ENCODE measurements at regions not wholly inside any gene's neighbourhood (a gene's known extent, or its start where the extent isn't known, plus 50 kb on each side); places are given as distances from the start of the nearest gene placed in this dataset.

DNA sequence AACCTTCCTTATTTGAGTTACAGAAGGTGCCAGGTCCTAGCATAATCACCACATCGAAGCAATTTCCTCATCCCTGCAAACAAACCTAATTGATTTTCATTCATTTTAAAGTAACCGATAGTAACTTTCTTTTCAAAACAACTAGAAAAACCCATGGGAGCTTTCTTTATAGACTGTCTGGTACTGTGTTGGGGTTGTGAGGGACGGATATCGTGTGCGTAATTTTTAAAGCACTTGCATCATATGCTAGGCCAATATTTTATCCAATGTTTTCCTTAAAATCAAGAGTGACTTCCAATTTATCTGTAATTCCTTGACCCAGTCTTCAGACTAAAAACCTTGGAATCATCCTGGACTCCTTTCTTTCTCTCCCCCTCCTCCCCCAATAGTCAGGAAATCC, 271.5 kb upstream of the SESN3 start:
- H4K20me1 ChIP-seq (ENCODE audit: low read length): no peaks in the 10 kb centered on the region
- H3K36me3 ChIP-seq (ENCODE audit: low read depth, low read length): no peaks in the 10 kb centered on the region
- TF ChIP-seq EZH2 (IDR thresholded peaks at IDR 0.05; ENCODE audit: low read length, unreplicated experiment) (no peak), EZH2phosphoT487 (IDR thresholded peaks at IDR 0.05; ENCODE audit: borderline replicate concordance, low read length) (no peak)
- TF ChIP-seq, protein P1, sequence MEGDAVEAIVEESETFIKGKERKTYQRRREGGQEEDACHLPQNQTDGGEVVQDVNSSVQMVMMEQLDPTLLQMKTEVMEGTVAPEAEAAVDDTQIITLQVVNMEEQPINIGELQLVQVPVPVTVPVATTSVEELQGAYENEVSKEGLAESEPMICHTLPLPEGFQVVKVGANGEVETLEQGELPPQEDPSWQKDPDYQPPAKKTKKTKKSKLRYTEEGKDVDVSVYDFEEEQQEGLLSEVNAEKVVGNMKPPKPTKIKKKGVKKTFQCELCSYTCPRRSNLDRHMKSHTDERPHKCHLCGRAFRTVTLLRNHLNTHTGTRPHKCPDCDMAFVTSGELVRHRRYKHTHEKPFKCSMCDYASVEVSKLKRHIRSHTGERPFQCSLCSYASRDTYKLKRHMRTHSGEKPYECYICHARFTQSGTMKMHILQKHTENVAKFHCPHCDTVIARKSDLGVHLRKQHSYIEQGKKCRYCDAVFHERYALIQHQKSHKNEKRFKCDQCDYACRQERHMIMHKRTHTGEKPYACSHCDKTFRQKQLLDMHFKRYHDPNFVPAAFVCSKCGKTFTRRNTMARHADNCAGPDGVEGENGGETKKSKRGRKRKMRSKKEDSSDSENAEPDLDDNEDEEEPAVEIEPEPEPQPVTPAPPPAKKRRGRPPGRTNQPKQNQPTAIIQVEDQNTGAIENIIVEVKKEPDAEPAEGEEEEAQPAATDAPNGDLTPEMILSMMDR (conservative IDR thresholded peaks at IDR 0.05; ENCODE audit: low read depth, low read length): no peak
- no peaks in the 10 kb centered on the region for H3K9me3 ChIP-seq (ENCODE audit: low read length)
- no peak overlapping the region for H2AFZ ChIP-seq (ENCODE audit: low read length)
- H3F3A ChIP-seq (ENCODE audit: low read length, unreplicated experiment): no peaks in the 10 kb centered on the region
- H3K27me3 ChIP-seq (ENCODE audit: low read length): peaks cover 6% of the 10 kb centered on the region; the same call in 1 of the 2 replicates
- H3K4me1 ChIP-seq (ENCODE audit: insufficient read depth, low read length): no peaks in the 10 kb centered on the region
- ChIA-PET POLR2A (ENCODE audit: unreplicated experiment) (no interaction called here), CTCF (no interaction called here)
- H3K79me2 ChIP-seq (ENCODE audit: low read length): no peaks in the 10 kb centered on the region
- BruUV-seq (replicated peaks): no TSS peak
- no peak overlapping the region for H3K9ac ChIP-seq (ENCODE audit: low read length)
- H3K27ac ChIP-seq (ENCODE audit: low read length): no peak overlapping the region
- intact Hi-C loops (cut with micrococcal nuclease): no loop called here
- H3K4me2 ChIP-seq (ENCODE audit: low read length): no peak overlapping the region
- H3K9me2 ChIP-seq (replicated peaks; ENCODE audit: low read length): no peaks in the 10 kb centered on the region
- no peak for ATAC-seq
- no peak overlapping the region for H3K4me3 ChIP-seq (ENCODE audit: low read length)
- DNase-seq: no peak

DNA sequence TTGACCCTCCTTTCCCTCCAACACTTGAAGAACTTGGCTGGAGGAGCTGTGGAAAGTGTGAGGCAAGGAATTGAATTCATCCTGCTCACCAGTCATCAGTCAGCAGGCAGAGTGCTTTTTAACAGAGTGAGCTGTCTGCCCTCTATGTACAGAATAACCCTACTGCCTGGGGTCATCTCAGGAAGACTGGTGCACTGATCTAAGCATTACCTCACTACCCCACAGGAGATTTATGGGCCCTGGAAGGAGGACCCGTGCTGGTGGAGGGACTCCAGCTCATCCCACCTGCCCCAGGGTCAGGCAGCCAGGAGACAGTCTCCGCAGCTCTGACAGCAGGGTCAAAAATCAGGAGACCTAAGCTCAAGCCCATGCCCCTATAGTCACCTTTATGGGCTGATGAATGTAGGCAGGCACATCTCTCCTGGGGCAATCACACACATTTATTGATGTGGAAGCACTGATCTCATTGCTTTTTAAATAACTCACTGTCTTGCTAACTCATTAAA, 270.8 kb upstream of the SESN3 start:
- CTCF ChIA-PET: no interaction called here
- no peaks in the 10 kb centered on the region for H3K79me2 ChIP-seq (ENCODE audit: low read length)
- no peak overlapping the region for H3K4me3 ChIP-seq (ENCODE audit: low read length)
- H3F3A ChIP-seq (ENCODE audit: low read length, unreplicated experiment): no peaks in the 10 kb centered on the region
- POLR2A ChIA-PET (ENCODE audit: unreplicated experiment): no interaction called here
- H3K4me2 ChIP-seq (ENCODE audit: low read length): no peak overlapping the region
- no peaks in the 10 kb centered on the region for H3K36me3 ChIP-seq (ENCODE audit: low read depth, low read length)
- H3K9me2 ChIP-seq (replicated peaks; ENCODE audit: low read length): no peaks in the 10 kb centered on the region
- H3K27me3 ChIP-seq (ENCODE audit: low read length): peaks cover 6% of the 10 kb centered on the region; the same call in 1 of the 2 replicates
- no peak overlapping the region for H2AFZ ChIP-seq (ENCODE audit: low read length)
- DNase-seq: no peak
- H4K20me1 ChIP-seq (ENCODE audit: low read length): no peaks in the 10 kb centered on the region
- BruUV-seq (replicated peaks): no TSS peak
- TF ChIP-seq, protein P1 (conservative IDR thresholded peaks at IDR 0.05; ENCODE audit: low read depth, low read length): no peak
- TF ChIP-seq EZH2phosphoT487 (IDR thresholded peaks at IDR 0.05; ENCODE audit: borderline replicate concordance, low read length) (no peak), EZH2 (IDR thresholded peaks at IDR 0.05; ENCODE audit: low read length, unreplicated experiment) (no peak)
- H3K9ac ChIP-seq (ENCODE audit: low read length): no peak overlapping the region
- no peak overlapping the region for H3K27ac ChIP-seq (ENCODE audit: low read length)
- intact Hi-C loops (cut with micrococcal nuclease): no loop called here
- no peaks in the 10 kb centered on the region for H3K4me1 ChIP-seq (ENCODE audit: insufficient read depth, low read length)
- no peak for ATAC-seq
- H3K9me3 ChIP-seq (ENCODE audit: low read length): no peaks in the 10 kb centered on the region

DNA sequence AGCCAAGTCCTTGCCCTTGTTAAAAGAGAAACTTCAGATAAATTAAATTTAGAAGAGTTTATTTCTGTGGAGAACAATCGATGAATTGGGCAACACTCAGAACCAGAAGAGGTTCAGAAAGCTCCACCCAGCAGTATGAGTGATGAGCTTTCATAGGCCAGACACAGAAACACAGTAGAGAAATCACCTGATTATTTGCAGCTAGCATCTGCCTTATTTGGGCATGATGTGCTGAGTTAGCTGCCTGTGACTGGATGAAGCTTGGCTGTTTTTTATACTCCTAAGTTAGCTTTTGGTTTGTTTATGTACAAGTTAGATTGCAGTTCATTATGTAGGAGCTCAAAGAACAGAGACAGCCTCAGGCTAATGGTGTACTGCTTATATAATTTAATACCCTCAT, 269.5 kb upstream of the SESN3 start:
- no peaks in the 10 kb centered on the region for H3F3A ChIP-seq (ENCODE audit: low read length, unreplicated experiment)
- no peak overlapping the region for H3K4me3 ChIP-seq (ENCODE audit: low read length)
- no peak overlapping the region for H3K9ac ChIP-seq (ENCODE audit: low read length)
- DNase-seq (no peak), ATAC-seq (no peak)
- no peak for TF ChIP-seq EZH2 (IDR thresholded peaks at IDR 0.05; ENCODE audit: low read length, unreplicated experiment)
- no peaks in the 10 kb centered on the region for H3K79me2 ChIP-seq (ENCODE audit: low read length)
- H3K9me3 ChIP-seq (ENCODE audit: low read length): no peaks in the 10 kb centered on the region
- H3K27me3 ChIP-seq (ENCODE audit: low read length): peaks cover 3% of the 10 kb centered on the region; the same call in 1 of the 2 replicates
- H3K4me1 ChIP-seq (ENCODE audit: insufficient read depth, low read length): no peaks in the 10 kb centered on the region
- H3K27ac ChIP-seq (ENCODE audit: low read length): no peak overlapping the region
- ChIA-PET CTCF (no interaction called here), POLR2A (ENCODE audit: unreplicated experiment) (no interaction called here)
- intact Hi-C loops (cut with micrococcal nuclease): no loop called here
- H2AFZ ChIP-seq (ENCODE audit: low read length): no peak overlapping the region
- no peaks in the 10 kb centered on the region for H3K9me2 ChIP-seq (replicated peaks; ENCODE audit: low read length)
- H3K36me3 ChIP-seq (ENCODE audit: low read depth, low read length): no peaks in the 10 kb centered on the region
- no peaks in the 10 kb centered on the region for H4K20me1 ChIP-seq (ENCODE audit: low read length)
- BruUV-seq (replicated peaks): no TSS peak
- no peak overlapping the region for H3K4me2 ChIP-seq (ENCODE audit: low read length)
